Stomach (tissue), 4 donors: ENCODE measurements at regions not wholly inside any gene's neighbourhood (a gene's known extent, or its start where the extent isn't known, plus 50 kb on each side); places are given as distances from the start of the nearest gene placed in this dataset.

Experiments
- CTCF ChIP-seq, 7 experiments: fragments of 450-650 bp in 4 of 7; fragments of 200-600 bp in 3 of 7; sonication (generic) in 3 of 7; IDR thresholded peaks; one replicate each; pipeline ENCODE4 v1.5.1; 2016 to 2019; ENCODE audit warnings: antibody characterized with exemption in 7 of 7, control low read depth in 2 of 7, mild to moderate bottlenecking in 1 of 7
- POLR2AphosphoS5 ChIP-seq, 3 donors: sonication (generic); formaldehyde crosslinking; IDR thresholded peaks; one replicate each; pipeline ENCODE4 v1.6.1; 2016; ENCODE audit warnings: antibody characterized with exemption in 3 of 3

- TF ChIP-seq POLR2AphosphoS5 (IDR thresholded peaks at IDR 0.05) (no peak), CTCF (IDR thresholded peaks at IDR 0.05) (no peak)
These were observed 1303.9 kb upstream of the PIK3C3 start for GRCh38 chr18:40651163-40651562.
